ENCODE measurements at regions not wholly inside any gene's neighbourhood (a gene's known extent, or its start where the extent isn't known, plus 50 kb on each side); places are given as distances from the start of the nearest gene placed in this dataset.

GRCh38 chr4:128566693-128567092 lies 242.8 kb upstream of the JADE1 start:
- TF ChIP-seq POLR2A (IDR thresholded peaks at IDR 0.05) (no peak), CTCF (IDR thresholded peaks at IDR 0.05) (no peak), POLR2AphosphoS5 (IDR thresholded peaks at IDR 0.05) (no peak)

Measured in upper lobe of left lung (tissue), 4 donors.